GM18519 (cell line): ENCODE measurements at regions not wholly inside any gene's neighbourhood (a gene's known extent, or its start where the extent isn't known, plus 50 kb on each side); places are given as distances from the start of the nearest gene placed in this dataset.

Experiments
- ATAC-seq: cut with Tn5 transposase; IDR thresholded peaks from one replicate; pipeline ENCODE4 v1.9.1; 2021; ENCODE audit warnings: mild to moderate bottlenecking, moderate library complexity; ENCODE audit not compliant: unreplicated experiment, low FRiP score

- no peak for ATAC-seq
Observed at GRCh38 chr1:83017276-83017675, 981.7 kb downstream of the TTLL7 start.

GRCh38 chr1:83016354-83016849 is 982.5 kb downstream of the TTLL7 start:
- no peak for ATAC-seq

GRCh38 chr1:83015163-83015562 is 983.8 kb downstream of the TTLL7 start:
- no peak for ATAC-seq

GRCh38 chr1:83012950-83013349 is 986.0 kb downstream of the TTLL7 start:
- no peak for ATAC-seq

GRCh38 chr1:83011265-83011664 is 987.7 kb downstream of the TTLL7 start:
- no peak for ATAC-seq

- no peak for ATAC-seq
Observed at GRCh38 chr1:83006271-83006670, 992.7 kb downstream of the TTLL7 start.

GRCh38 chr1:83000286-83000685 is 998.6 kb downstream of the TTLL7 start:
- ATAC-seq = no peak

- no peak for ATAC-seq
Observed at GRCh38 chr1:82995951-82996350, 1003.0 kb downstream of the TTLL7 start.

- no peak for ATAC-seq
Observed at GRCh38 chr1:82994616-82995263, 1004.2 kb downstream of the TTLL7 start.

GRCh38 chr1:82991569-82991968 is 1007.4 kb downstream of the TTLL7 start:
- no peak for ATAC-seq

- peak; percentile 98 for ATAC-seq
Observed at GRCh38 chr1:82979593-82980236, 1019.2 kb downstream of the TTLL7 start.

GRCh38 chr1:82978461-82979324 is 1020.2 kb downstream of the TTLL7 start:
- no peak for ATAC-seq

GRCh38 chr1:82972841-82973553 is 1025.9 kb downstream of the TTLL7 start:
- no peak for ATAC-seq

- ATAC-seq = no peak
Observed at GRCh38 chr1:82969340-82969739, 1029.6 kb downstream of the TTLL7 start.

GRCh38 chr1:82962658-82963057 is 1036.3 kb downstream of the TTLL7 start:
- ATAC-seq = no peak

- ATAC-seq = no peak
Observed at GRCh38 chr1:82950606-82951200, 1048.2 kb downstream of the TTLL7 start.

GRCh38 chr1:82948386-82948785 is 1050.5 kb downstream of the TTLL7 start:
- ATAC-seq = no peak

- no peak for ATAC-seq
Observed at GRCh38 chr1:82947278-82947677, 1051.7 kb downstream of the TTLL7 start.

GRCh38 chr1:82946096-82946605 is 1052.8 kb downstream of the TTLL7 start:
- no peak for ATAC-seq

- no peak for ATAC-seq
Observed at GRCh38 chr1:82944822-82945221, 1054.1 kb downstream of the TTLL7 start.
